Astrocyte of the spinal cord (primary cell): ENCODE measurements at regions not wholly inside any gene's neighbourhood (a gene's known extent, or its start where the extent isn't known, plus 50 kb on each side); places are given as distances from the start of the nearest gene placed in this dataset.

Experiments used
- DNase-seq: peaks from one replicate; pipeline ENCODE4 v3.0.0; 2011; ENCODE audit warnings: low read depth, low spot score
- H3K4me3 ChIP-seq: 2 replicates; pipeline ENCODE4 v1.5.1; 2011; ENCODE audit warnings: low read depth, mild to moderate bottlenecking, low read length, moderate library complexity
- CTCF ChIP-seq: IDR thresholded peaks from 2 replicates; pipeline ENCODE4 v1.5.1; 2012; ENCODE audit warnings: low read depth, mild to moderate bottlenecking, low read length, inconsistent platforms
- in situ Hi-C: cut with HindIII; loops from 2 replicates; pipeline ENCODE4 v1.10.0; 2017; ENCODE audit warnings: low sequenced_read_pairs

DNA sequence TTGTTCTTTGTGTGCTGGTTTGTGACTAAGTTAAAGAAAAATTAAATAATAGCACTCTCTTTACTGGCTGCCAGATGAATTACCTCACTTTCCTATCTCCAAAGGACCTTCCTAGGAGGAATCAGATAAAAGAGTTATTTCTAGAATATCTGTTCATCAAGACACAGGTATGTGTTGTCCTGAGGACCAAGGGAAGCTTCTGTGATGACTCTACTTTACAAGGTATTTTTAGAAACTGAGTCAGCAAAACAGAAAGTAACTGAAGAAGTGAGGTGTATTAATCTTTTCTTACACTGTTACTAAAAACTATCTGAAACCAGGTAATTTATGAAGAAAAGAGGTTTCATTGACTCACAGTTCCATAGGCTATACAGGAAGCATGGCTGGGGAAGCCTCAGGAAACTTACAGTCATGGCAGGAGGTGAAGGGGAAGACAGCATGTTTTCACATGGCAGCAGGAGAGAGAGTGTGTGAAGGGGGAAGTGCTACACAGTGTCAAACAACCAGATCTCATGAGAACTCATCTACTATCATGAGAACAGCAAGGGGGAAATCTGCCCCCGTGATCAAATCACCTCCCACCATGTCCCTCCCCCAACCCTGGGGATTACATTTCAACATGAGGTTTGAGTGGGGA is 189.2 kb upstream of the DMAC1 start:
- no peak for TF ChIP-seq CTCF
- H3K4me3 ChIP-seq, result no peak overlapping the region
- in situ Hi-C loops, result no loop called here
- DNase-seq, result no peak

DNA sequence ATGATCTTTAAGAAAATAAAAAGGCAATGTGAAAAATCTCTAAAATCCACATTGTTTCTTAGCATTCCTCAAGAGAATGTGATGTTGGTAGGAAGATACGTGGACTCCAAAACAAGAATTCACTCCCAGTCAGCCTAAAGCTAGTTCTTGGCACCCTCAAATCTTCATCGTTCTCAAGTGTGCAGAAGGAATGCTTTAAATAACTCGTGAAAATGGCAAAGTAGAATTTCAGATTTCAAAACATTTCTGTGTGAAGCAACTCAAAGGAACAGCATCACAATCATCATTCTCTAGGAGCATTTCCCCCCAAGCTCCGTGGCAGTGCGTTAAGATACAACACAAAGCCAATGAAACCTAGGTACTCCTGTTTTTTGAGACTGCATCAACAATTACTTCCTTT is 185.1 kb upstream of the DMAC1 start:
- in situ Hi-C loops, result no loop called here
- no peak for TF ChIP-seq CTCF
- no peak for DNase-seq
- no peak overlapping the region for H3K4me3 ChIP-seq

- in situ Hi-C loops, result no loop called here
- no peak overlapping the region for H3K4me3 ChIP-seq
- DNase-seq, result no peak
- TF ChIP-seq CTCF, result no peak
Observed at GRCh38 chr9:7984203-7984602, 184.6 kb upstream of the DMAC1 start.

DNA sequence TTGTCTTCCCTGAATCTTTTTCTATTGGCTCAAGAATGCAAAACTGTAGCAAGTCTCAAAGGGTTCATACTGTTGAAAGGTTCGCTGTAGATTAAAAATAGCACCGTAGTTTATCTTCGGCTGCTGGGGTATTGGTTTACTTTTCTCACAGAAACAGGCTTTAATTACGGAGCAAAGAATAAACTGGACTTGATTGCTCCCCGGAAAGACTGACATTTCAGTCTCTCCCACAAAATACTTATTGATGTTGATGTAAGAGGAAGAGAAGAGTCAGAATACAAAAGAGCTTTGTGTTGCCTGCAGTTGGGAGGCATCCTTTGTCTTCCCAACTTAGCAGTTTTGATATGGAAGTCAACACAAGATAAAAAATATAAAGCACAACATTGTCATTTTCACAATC is 183.9 kb upstream of the DMAC1 start:
- in situ Hi-C loops, result no loop called here
- no peak overlapping the region for H3K4me3 ChIP-seq
- TF ChIP-seq CTCF, result no peak
- no peak for DNase-seq

DNA sequence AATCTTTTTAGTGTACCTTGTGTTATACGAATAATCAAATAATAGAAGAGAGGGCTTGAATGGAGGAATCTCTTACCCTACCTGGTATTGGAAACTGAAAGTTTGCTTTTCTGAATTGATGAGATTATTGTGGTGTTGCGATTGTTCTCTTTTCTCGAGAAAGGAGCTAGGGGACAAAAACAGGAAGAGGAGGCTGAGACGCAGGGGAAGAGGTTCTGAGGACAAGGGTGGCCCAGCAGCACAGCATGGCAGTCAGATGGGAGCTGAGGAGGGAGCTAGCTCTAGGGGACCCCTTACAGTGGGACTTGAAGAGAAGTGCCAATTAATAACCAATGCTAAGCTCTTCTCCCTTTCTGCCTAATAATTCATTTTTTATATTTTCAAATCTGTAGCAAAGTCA is 183.3 kb upstream of the DMAC1 start:
- no peak overlapping the region for H3K4me3 ChIP-seq
- in situ Hi-C loops, result no loop called here
- no peak for TF ChIP-seq CTCF
- DNase-seq, result no peak

GRCh38 chr9:7980691-7981289 is 181.2 kb upstream of the DMAC1 start:
- H3K4me3 ChIP-seq, result no peak overlapping the region
- TF ChIP-seq CTCF, result no peak
- in situ Hi-C loops, result no loop called here
- DNase-seq, result no peak

DNA sequence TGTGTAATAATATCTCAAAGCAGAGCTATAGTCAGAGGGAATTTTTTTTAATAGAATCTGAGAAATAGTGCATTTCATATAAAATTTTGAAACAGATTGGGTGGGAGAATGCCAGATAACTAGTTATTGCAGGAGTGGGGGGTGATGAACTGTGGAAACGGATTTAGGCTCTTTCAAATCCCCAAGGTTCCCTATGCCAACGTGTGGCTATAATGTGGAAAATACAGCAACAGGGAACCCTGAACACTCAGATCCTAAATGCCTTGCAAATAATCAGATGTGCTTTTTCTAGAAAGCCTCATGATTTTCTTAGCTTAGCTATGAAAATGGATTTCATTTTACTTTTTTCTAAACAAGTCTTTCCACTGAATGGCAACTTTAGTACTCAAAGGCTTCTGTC is 180.5 kb upstream of the DMAC1 start:
- DNase-seq, result no peak
- in situ Hi-C loops, result no loop called here
- no peak overlapping the region for H3K4me3 ChIP-seq
- TF ChIP-seq CTCF, result no peak
